Gastroesophageal sphincter (tissue), 3 donors: ENCODE measurements at regions not wholly inside any gene's neighbourhood (a gene's known extent, or its start where the extent isn't known, plus 50 kb on each side); places are given as distances from the start of the nearest gene placed in this dataset.

Experiments used
- EP300 ChIP-seq: sonication (generic); formaldehyde crosslinking; IDR thresholded peaks from one replicate; pipeline ENCODE4 v1.6.1; 2017; ENCODE audit warnings: antibody characterized with exemption, mild to moderate bottlenecking
- POLR2A ChIP-seq, 2 donors: fragments of 450-650 bp; IDR thresholded peaks; one replicate each; pipeline ENCODE4 v1.6.1; 2017; ENCODE audit warnings: antibody characterized with exemption in 2 of 2, mild to moderate bottlenecking in 2 of 2, moderate library complexity in 1 of 2
- POLR2AphosphoS5 ChIP-seq: sonication (generic); formaldehyde crosslinking; IDR thresholded peaks from one replicate; pipeline ENCODE4 v1.6.1; 2017; ENCODE audit warnings: antibody characterized with exemption
- TF ChIP-seq, protein P1 (sequence below), 4 experiments: fragments of 200-600 bp in 2 of 4; fragments of 450-650 bp in 2 of 4; sonication (generic) in 1 of 4; IDR thresholded peaks; one replicate each; pipeline ENCODE4 v1.5.1; 2017 to 2019; ENCODE audit warnings: antibody characterized with exemption in 4 of 4, mild to moderate bottlenecking in 2 of 4, moderate library complexity in 2 of 4

DNA sequence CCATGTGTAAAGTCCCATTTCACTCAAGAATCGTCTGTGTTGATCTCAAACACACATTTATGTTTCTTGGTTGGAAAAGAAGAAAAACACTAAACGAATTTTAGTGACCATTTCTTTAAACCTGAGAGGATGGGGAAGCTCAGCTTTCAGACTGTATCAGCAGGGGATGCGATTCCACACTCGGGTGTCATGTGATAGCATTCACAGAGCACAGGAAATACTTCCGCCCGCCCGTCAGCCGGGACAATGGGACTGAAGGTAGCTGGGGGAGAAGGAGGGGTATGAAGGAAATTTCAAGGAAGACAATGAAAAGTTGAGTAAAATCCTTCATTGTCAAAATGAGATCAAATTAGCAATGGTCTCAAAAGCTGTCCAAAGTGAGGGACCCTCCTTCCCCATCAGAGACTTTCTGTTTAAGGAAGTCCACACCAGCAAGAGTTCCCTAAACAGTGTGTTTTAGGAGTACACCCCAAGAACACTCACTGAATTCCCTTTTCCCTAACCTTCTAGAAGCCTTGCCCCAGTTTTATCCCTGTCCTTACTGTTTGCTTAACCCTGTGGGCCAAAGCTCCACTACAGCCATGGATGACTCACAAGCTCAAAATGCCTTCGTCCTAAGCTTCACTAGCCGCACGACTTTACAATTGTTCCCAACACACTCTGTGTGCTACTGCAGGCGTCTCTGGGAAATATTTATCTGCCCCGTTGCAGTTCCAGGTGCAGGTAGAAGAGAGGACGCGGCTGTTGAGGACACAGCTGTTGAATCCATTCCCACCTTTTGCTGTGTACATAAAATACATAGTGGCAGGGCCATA, 51.4 kb upstream of the SIM2 start:
- TF ChIP-seq, protein P1, sequence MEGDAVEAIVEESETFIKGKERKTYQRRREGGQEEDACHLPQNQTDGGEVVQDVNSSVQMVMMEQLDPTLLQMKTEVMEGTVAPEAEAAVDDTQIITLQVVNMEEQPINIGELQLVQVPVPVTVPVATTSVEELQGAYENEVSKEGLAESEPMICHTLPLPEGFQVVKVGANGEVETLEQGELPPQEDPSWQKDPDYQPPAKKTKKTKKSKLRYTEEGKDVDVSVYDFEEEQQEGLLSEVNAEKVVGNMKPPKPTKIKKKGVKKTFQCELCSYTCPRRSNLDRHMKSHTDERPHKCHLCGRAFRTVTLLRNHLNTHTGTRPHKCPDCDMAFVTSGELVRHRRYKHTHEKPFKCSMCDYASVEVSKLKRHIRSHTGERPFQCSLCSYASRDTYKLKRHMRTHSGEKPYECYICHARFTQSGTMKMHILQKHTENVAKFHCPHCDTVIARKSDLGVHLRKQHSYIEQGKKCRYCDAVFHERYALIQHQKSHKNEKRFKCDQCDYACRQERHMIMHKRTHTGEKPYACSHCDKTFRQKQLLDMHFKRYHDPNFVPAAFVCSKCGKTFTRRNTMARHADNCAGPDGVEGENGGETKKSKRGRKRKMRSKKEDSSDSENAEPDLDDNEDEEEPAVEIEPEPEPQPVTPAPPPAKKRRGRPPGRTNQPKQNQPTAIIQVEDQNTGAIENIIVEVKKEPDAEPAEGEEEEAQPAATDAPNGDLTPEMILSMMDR (IDR thresholded peaks at IDR 0.05) = no peak
- TF ChIP-seq POLR2A (IDR thresholded peaks at IDR 0.05) (no peak), POLR2AphosphoS5 (no peak), EP300 (no peak)
